ENCODE measurements at regions not wholly inside any gene's neighbourhood (a gene's known extent, or its start where the extent isn't known, plus 50 kb on each side); places are given as distances from the start of the nearest gene placed in this dataset.
"Not testable (repeated sequence)": the region's sequence is repeated elsewhere in the genome, so short reads cannot be mapped to it uniquely, and the experiment has no call there.

DNA sequence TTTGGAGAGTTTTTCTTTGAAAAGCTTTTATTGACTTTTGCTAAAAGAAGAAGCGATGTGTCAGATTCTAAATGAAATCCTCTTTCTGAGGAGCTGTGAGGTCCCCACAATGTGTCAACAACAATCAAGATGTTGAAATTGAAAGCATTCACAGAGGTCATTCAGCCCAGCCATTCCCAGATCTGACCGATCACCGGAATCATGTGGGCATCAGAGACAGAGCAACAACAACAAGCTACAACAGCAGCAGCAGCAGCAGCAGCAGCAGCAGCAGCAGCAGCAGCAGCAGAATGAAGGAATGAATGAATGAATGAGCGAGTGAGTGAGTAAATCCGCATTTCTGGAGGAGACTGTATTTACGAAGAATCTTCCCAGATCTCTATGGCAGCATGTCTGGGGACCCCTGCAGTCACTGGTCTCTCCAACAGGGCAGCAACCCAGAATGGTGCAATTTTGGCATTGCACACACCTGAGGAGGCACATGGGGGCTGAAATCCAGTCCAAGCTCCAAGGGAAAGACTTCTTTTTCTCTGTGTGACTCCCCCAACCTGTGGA is 299.0 kb downstream of the MYCN start:
- no peaks in the 10 kb centered on the region for H3K4me1 ChIP-seq
- intact Hi-C loops (cut with DNase I) = no loop called here
- H3K27me3 ChIP-seq = no peaks in the 10 kb centered on the region
- no peak overlapping the region for H3K4me3 ChIP-seq
- no peak for DNase-seq (ENCODE audit: extremely low spot score in 2 of 2)
- no peaks in the 10 kb centered on the region for H3K9me3 ChIP-seq
- H3K27ac ChIP-seq = no peak overlapping the region
- TF ChIP-seq, protein P1, sequence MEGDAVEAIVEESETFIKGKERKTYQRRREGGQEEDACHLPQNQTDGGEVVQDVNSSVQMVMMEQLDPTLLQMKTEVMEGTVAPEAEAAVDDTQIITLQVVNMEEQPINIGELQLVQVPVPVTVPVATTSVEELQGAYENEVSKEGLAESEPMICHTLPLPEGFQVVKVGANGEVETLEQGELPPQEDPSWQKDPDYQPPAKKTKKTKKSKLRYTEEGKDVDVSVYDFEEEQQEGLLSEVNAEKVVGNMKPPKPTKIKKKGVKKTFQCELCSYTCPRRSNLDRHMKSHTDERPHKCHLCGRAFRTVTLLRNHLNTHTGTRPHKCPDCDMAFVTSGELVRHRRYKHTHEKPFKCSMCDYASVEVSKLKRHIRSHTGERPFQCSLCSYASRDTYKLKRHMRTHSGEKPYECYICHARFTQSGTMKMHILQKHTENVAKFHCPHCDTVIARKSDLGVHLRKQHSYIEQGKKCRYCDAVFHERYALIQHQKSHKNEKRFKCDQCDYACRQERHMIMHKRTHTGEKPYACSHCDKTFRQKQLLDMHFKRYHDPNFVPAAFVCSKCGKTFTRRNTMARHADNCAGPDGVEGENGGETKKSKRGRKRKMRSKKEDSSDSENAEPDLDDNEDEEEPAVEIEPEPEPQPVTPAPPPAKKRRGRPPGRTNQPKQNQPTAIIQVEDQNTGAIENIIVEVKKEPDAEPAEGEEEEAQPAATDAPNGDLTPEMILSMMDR (IDR thresholded peaks at IDR 0.05) = no peak
- TF ChIP-seq POLR2AphosphoS5 (IDR thresholded peaks at IDR 0.05; ENCODE audit: insufficient read depth in 1 of 2, low read depth in 1 of 2) (no peak), POLR2A (IDR thresholded peaks at IDR 0.05) (no peak)
- no peaks in the 10 kb centered on the region for H3K36me3 ChIP-seq

DNA sequence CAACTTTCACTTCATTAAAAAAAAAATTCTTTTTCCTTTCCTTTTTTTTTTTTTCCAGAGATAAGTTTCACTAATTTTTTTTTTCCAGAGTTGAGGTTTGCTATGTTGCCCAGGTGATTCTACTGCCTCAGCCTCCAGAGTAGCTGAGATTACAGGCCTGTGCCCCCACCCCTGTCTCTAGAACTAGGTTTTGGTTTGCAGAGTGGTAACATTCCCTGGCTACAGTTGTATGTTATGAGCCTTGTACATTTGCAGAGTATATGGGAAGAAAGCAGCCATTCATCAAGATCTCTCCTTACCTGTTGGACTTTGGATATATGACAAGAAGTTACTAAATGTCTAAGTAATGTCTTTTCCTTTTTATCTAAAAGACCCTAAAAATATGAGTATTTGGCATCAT is 298.4 kb downstream of the MYCN start:
- Histone ChIP-seq H3K9me3 (no peaks in the 10 kb centered on the region), H3K27ac (no peak overlapping the region), H3K27me3 (no peaks in the 10 kb centered on the region), H3K4me3 (no peak overlapping the region), H3K4me1 (no peaks in the 10 kb centered on the region), H3K36me3 (no peaks in the 10 kb centered on the region)
- TF ChIP-seq POLR2AphosphoS5 (IDR thresholded peaks at IDR 0.05; ENCODE audit: insufficient read depth in 1 of 2, low read depth in 1 of 2) = no peak
- TF ChIP-seq, protein P1 (IDR thresholded peaks at IDR 0.05) = no peak
- TF ChIP-seq POLR2A (IDR thresholded peaks at IDR 0.05) = no peak
- intact Hi-C loops (cut with DNase I) = no loop called here
- no peak for DNase-seq (ENCODE audit: extremely low spot score in 2 of 2)

DNA sequence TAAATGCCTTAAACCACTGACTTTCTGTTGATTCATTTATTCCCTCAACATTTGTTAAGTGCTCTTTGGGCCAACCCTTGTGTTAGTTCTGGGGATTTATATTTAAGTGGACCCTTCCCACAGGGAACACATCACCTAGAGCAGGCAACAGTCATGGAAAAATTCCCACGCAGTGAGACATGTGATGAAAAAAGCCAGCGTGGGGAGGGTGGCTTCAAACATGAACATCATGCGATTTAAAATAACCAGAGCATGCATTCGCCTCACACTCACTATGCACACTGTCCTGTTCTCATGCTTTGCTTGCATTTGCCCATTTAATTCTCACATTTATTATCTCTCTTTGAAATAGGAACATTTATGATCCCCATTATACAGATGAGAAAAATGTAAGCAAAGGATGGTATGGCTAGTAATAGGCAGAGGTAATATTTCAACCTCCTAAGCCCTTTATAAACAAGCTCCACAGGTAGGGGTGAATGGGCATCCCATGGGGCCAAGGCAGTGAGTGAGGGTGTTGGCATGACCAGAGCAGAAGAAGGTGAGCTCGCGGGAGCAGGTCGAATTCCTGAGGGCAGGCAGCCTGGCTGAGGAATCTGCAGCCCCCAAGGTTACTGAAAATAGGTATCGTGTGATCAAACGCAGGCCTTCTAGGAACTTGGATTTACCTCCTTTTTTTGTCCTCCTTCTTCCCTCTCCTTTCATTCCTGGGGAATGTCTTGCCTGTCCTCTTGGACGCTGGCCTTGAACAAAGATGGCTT is 297.8 kb downstream of the MYCN start:
- Histone ChIP-seq H3K27ac (no peak overlapping the region), H3K27me3 (no peaks in the 10 kb centered on the region), H3K36me3 (no peaks in the 10 kb centered on the region), H3K4me1 (no peaks in the 10 kb centered on the region), H3K9me3 (no peaks in the 10 kb centered on the region), H3K4me3 (no peak overlapping the region)
- no peak for DNase-seq (ENCODE audit: extremely low spot score in 2 of 2)
- intact Hi-C loops (cut with DNase I) = no loop called here
- TF ChIP-seq POLR2AphosphoS5 (IDR thresholded peaks at IDR 0.05; ENCODE audit: insufficient read depth in 1 of 2, low read depth in 1 of 2) (no peak), POLR2A (IDR thresholded peaks at IDR 0.05) (no peak)
- TF ChIP-seq, protein P1 (IDR thresholded peaks at IDR 0.05) = no peak

DNA sequence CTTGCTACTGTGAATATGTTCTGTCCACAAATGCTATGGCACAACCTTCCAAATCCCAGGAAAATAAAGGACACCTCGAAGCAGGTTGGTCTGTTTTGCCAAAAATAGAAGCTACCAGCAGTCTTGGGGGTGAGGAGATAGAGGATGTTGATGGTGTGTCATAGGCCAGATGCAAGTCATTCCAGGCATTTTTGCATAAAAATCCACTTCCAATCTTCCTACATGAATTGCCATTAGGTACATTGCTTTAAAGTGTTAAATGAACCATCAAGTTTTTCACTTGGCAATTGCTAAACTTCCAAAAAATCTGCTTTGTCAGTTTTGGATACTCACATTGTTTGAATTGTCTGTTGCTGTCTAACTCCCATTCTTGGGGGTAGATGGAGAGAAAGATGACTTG is 295.4 kb downstream of the MYCN start:
- no peak overlapping the region for H3K27ac ChIP-seq

DNA sequence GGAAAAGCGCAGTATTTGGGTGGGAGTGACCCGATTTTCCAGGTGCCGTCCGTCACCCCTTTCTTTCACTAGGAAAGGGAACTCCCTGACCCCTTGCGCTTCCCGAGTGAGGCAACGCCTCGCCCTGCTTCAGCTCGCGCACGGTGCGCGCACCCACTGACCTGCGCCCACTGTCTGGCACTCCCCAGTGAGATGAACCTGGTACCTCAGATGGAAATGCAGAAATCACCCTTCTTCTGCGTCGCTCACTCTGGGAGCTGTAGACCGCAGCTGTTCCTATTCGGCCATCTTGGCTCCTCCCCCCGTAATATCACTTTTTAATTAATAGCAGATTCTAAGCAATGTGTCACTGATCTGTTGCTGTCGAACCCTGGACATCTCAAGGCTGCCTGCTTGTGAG is 294.9 kb downstream of the MYCN start:
- intact Hi-C loops (cut with DNase I); H3K4me1 ChIP-seq; DNase-seq (ENCODE audit: extremely low spot score in 2 of 2); H3K9me3 ChIP-seq; H3K27me3 ChIP-seq; H3K4me3 ChIP-seq; H3K27ac ChIP-seq; H3K36me3 ChIP-seq: not testable (repeated sequence)

More for the DNA sequence above, 295.4 kb downstream of the MYCN start:
- Histone ChIP-seq H3K9me3 (no peaks in the 10 kb centered on the region), H3K4me1 (no peaks in the 10 kb centered on the region), H3K36me3 (no peaks in the 10 kb centered on the region), H3K4me3 (no peak overlapping the region), H3K27me3 (no peaks in the 10 kb centered on the region)
- TF ChIP-seq POLR2AphosphoS5 (IDR thresholded peaks at IDR 0.05; ENCODE audit: insufficient read depth in 1 of 2, low read depth in 1 of 2) (no peak), POLR2A (IDR thresholded peaks at IDR 0.05) (no peak)
- TF ChIP-seq, protein P1 (IDR thresholded peaks at IDR 0.05) = no peak
- intact Hi-C loops (cut with DNase I) = no loop called here
- DNase-seq (ENCODE audit: extremely low spot score in 2 of 2) = no peak
